SK-MEL-5 (cell line): ENCODE measurements at regions not wholly inside any gene's neighbourhood (a gene's known extent, or its start where the extent isn't known, plus 50 kb on each side); places are given as distances from the start of the nearest gene placed in this dataset.

ENCODE experiments used
- DNase-seq: peaks from one replicate; pipeline ENCODE4 v3.0.0-alpha.2; 2016; ENCODE audit warnings: low read depth, low spot score
- in situ Hi-C: cut with HindIII; loops from 2 replicates; pipeline ENCODE4 v1.10.0; 2016; ENCODE audit warnings: low sequenced_read_pairs, high pct_unique_total_duplicates, low pct_unique_long_range_greater_than_20kb

- in situ Hi-C loops, result no loop called here
- DNase-seq, result no peak
Observed at GRCh38 chr15:46300716-46301115, 665.9 kb downstream of the SQOR start.

GRCh38 chr15:46301291-46301690 lies 666.5 kb downstream of the SQOR start:
- in situ Hi-C loops, result no loop called here
- DNase-seq, result no peak

GRCh38 chr15:46301826-46302225 lies 667.0 kb downstream of the SQOR start:
- in situ Hi-C loops, result no loop called here

GRCh38 chr15:46304321-46304720 lies 669.5 kb downstream of the SQOR start:
- in situ Hi-C loops, result no loop called here
- peak; percentile 69 for DNase-seq

More at GRCh38 chr15:46301826-46302225, 667.0 kb downstream of the SQOR start:
- no peak for DNase-seq

DNA sequence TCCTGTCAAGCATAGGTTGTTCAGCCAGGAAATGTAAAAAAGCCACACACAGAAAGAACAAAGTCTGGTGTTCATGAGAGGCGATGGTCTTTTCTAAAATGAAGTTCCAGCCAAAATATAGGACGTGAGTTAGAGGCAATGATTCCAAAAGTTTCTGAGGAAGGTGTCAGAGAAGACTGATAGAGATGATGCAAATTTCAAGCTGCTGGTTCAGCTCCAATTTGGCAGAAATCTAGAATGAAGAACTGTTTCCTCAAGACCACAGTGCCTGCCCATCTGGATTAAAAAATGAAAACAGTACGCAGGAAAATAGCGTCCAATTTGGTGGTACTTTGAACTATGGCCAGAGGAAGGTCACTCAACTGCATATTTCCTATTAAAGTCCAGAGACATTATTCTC lies 672.9 kb downstream of the SQOR start:
- in situ Hi-C loops, result no loop called here
- no peak for DNase-seq

- DNase-seq, result peak; percentile 6
- in situ Hi-C loops, result no loop called here
Observed at GRCh38 chr15:46309914-46310313, 675.1 kb downstream of the SQOR start.

GRCh38 chr15:46312133-46312740 lies 677.4 kb downstream of the SQOR start:
- in situ Hi-C loops, result no loop called here
- peak; percentile 81 for DNase-seq

GRCh38 chr15:46315434-46315833 lies 680.6 kb downstream of the SQOR start:
- in situ Hi-C loops, result no loop called here
- no peak for DNase-seq

DNA sequence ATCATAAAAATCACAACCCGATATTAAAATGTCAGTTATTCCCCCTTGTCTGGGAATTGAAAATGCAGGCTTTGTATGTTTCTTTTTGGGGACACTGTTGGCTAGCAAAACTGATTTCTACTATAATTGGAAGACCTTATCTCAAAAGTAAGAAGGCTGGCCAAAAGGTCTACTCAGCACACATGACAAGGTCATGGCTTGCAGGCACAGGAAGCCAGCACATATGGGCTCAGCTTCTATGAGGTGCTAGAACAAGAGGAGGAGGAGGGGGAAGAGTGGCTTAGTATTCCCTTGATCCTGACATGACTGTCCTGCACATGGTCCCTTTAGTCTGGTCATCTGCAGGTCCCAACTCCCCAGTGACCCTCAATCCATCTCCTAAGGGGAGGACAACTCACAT lies 681.2 kb downstream of the SQOR start:
- in situ Hi-C loops, result no loop called here

DNA sequence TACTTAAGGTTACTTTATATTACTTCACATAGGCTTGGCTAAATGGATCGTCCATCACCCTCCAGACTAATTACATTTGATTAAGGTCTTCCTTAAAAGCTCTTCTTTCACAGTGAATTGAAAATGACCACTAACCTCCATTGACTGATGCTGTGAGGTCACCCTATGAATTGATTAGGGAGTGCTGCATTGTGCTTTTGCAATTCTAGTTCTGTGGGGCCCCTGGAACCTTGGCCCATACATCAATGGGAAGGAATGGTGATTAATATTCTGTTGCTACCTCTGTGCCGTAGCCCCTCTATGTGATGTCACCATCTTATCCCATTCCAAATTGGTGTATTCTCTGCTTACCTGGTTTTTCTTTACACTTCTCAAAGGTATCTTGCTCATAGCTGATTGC lies 682.2 kb downstream of the SQOR start:
- no peak for DNase-seq
- in situ Hi-C loops, result no loop called here

More for the DNA sequence above, 681.2 kb downstream of the SQOR start:
- DNase-seq, result no peak

GRCh38 chr15:46322753-46323152 lies 687.9 kb downstream of the SQOR start:
- in situ Hi-C loops, result no loop called here
- DNase-seq, result no peak

DNA sequence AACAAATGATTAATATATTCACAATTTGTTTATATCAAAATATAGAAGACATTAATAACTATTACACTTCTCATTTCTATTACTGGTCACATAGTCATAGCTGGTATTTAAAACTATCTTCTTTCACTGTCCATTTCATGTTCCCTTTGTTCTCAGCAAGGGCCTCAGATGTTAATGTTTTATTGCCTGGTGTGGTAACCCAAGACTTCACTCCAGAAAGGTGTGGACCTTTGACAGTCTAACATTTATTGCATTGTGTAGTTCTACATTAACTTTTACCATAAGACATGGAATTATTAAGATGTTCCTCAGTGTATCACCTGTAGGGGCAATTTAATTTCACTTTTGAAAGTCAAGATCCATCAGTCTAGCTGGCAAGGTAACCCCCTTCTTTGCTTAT lies 691.3 kb downstream of the SQOR start:
- DNase-seq, result no peak
- in situ Hi-C loops, result no loop called here

DNA sequence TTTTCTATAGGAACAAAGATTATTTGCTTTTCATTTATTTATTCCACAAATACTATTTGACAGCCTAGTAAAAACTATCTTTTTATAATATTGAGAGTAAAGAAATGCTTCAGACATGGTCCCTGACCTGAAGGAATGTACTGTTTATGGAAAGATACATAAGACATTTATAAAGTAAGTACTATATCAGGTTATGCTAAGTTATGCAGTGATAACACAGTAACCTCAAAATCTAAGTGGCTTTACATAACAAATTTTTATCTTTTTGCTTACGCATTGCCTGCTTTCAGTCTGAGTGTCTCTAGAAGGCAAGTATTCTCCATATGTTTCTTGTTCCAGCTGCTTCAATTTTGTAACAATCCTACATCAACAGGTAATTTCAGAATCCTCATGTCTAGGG lies 694.0 kb downstream of the SQOR start:
- DNase-seq, result no peak
- in situ Hi-C loops, result no loop called here

- in situ Hi-C loops, result no loop called here
- no peak for DNase-seq
Observed at GRCh38 chr15:46329876-46330275, 695.0 kb downstream of the SQOR start.

DNA sequence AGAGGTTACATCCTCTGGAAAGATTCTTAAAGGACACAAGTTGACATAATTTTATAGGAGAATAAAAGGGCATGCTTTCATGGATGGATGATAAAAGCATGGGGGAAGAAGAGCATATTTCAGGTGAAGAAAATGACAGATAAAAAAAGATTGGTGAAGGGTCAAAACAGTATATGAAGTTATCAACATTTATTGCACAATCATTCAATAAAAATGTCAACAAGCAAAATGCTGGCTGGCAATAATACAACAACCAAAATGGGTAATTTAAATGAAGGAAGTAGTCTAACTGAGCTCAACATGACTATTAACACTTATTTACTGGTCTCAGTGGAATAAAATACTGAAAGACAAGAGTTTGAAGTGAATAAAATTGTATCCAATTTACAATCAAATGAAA lies 696.7 kb downstream of the SQOR start:
- no peak for DNase-seq
- in situ Hi-C loops, result no loop called here

GRCh38 chr15:46343196-46343935 lies 708.5 kb downstream of the SQOR start:
- in situ Hi-C loops, result no loop called here
- DNase-seq, result no peak

GRCh38 chr15:46344115-46344724 lies 709.4 kb downstream of the SQOR start:
- no peak for DNase-seq
- in situ Hi-C loops, result no loop called here

- in situ Hi-C loops, result no loop called here
- DNase-seq, result no peak
Observed at GRCh38 chr15:46344915-46345314, 710.1 kb downstream of the SQOR start.

GRCh38 chr15:46354443-46354842 lies 719.6 kb downstream of the SQOR start:
- in situ Hi-C loops, result no loop called here
- no peak for DNase-seq
